HepG2 (cell line): ENCODE measurements at regions not wholly inside any gene's neighbourhood (a gene's known extent, or its start where the extent isn't known, plus 50 kb on each side); places are given as distances from the start of the nearest gene placed in this dataset.

Experiments
- ATAC-seq: fragments of 200-7000 bp; cut with Tn5 transposase; 3 replicates; pipeline ENCODE4 v1.9.1; 2020; ENCODE audit warnings: mild to moderate bottlenecking, moderate library complexity
- BruUV-seq: library from RNA; stranded (reverse); fragments of 400-500 nt; replicated peaks from 2 replicates; lab custom pipeline; 2021; lab: Mats Ljungman, UMichigan
- CTCF ChIA-PET: fragments of 300-600 bp; formaldehyde crosslinking; extraction: SDS; loops from one replicate; lab custom pipeline; 2021; ENCODE audit warnings: low total read pairs, inconsistent platforms, low intra/inter-chr PET ratio; lab: Yijun Ruan, JAX
- POLR2A ChIA-PET: fragments of 350-600 bp; sonication (Branson Sonifier 250); formaldehyde crosslinking; loops from one replicate; lab custom pipeline; 2020; ENCODE audit warnings: antibody characterized with exemption, inconsistent platforms; lab: Yijun Ruan, JAX
- DNase-seq: peaks from one replicate; pipeline ENCODE4 v3.0.0-alpha.2; 2015; ENCODE audit warnings: low spot score
- FAIRE-seq: peaks from 3 replicates; lab custom pipeline; 2011; peaks lifted over from hg19 to GRCh38; lab: Jason Lieb, UNC
- H2AFZ ChIP-seq: one replicate; pipeline ENCODE4 v1.6.1; 2011; ENCODE audit warnings: low read length, inconsistent platforms
- H3K27ac ChIP-seq: fragments of 300-600 bp; 3 replicates; pipeline ENCODE4 v1.8.0; 2011; ENCODE audit warnings: mixed run types, mild to moderate bottlenecking, mixed read lengths, low read length, inconsistent platforms; ENCODE audit not compliant: insufficient read depth; ENCODE audit errors: extremely low read length
- H3K27me3 ChIP-seq, 2 experiments: fragments of 200-600 bp in 1 of 2; 2 replicates in 1 of 2; 3 replicates in 1 of 2; pipeline versions ENCODE4 v1.6.0 to v1.8.0; 2011; ENCODE audit warnings: low read length in 2 of 2, mild to moderate bottlenecking in 2 of 2, moderate library complexity in 2 of 2, inconsistent platforms in 1 of 2; ENCODE audit not compliant: insufficient read depth in 2 of 2, control insufficient read depth in 1 of 2
- H3K36me3 ChIP-seq, 2 experiments: fragments of 200-600 bp in 1 of 2; replicated peaks in 1 of 2; 2 replicates in 1 of 2; 3 replicates in 1 of 2; pipeline versions ENCODE4 v1.5.1 to v1.8.0; 2011; ENCODE audit warnings: low read length in 2 of 2, inconsistent platforms in 1 of 2; ENCODE audit not compliant: insufficient read depth in 2 of 2, control insufficient read depth in 1 of 2
- H3K4me1 ChIP-seq: 2 replicates; pipeline ENCODE4 v1.5.1; 2012; ENCODE audit warnings: low read length, inconsistent platforms; ENCODE audit not compliant: insufficient read depth
- H3K4me2 ChIP-seq: 2 replicates; pipeline ENCODE4 v1.6.0; 2011; ENCODE audit warnings: low read depth, low read length, inconsistent platforms
- H3K4me3 ChIP-seq, 3 experiments: fragments of 200-600 bp in 1 of 3; sonication (generic), shearing (Covaris generic) in 1 of 3; replicated peaks in 1 of 3; 2 replicates each; pipeline ENCODE4 v1.5.1; 2011 to 2016; ENCODE audit warnings: low read length in 3 of 3, inconsistent platforms in 2 of 3, low read depth in 2 of 3, mild to moderate bottlenecking in 2 of 3, control low read depth in 1 of 3, mixed read lengths in 1 of 3; ENCODE audit not compliant: insufficient read depth in 1 of 3
- H3K79me2 ChIP-seq: one replicate; pipeline ENCODE4 v1.6.1; 2011; ENCODE audit warnings: low read length, inconsistent platforms; ENCODE audit not compliant: insufficient read depth
- H3K9ac ChIP-seq: 2 replicates; pipeline ENCODE4 v1.6.0; 2011; ENCODE audit warnings: mild to moderate bottlenecking, low read depth, low read length, inconsistent platforms; ENCODE audit not compliant: insufficient read depth
- H3K9me3 ChIP-seq: 2 replicates; pipeline ENCODE4 v1.5.1; 2012; ENCODE audit warnings: mild to moderate bottlenecking, low read length
- H4K20me1 ChIP-seq: 2 replicates; pipeline ENCODE4 v1.6.0; 2011; ENCODE audit warnings: inconsistent platforms, mild to moderate bottlenecking, low read length, moderate library complexity; ENCODE audit not compliant: insufficient read depth
- HHEX ChIP-seq: IDR thresholded peaks from 2 replicates; pipeline ENCODE4 v1.6.1; 2016; ENCODE audit warnings: control low read depth
- NFKBIZ ChIP-seq: IDR thresholded peaks from 2 replicates; pipeline ENCODE4 v1.6.1; 2018; ENCODE audit warnings: missing genetic modification reagents, missing compliant biosample characterization
- NKX3-1 ChIP-seq: sonication (generic); formaldehyde crosslinking; IDR thresholded peaks from 2 replicates; pipeline ENCODE4 v1.5.0; 2020; ENCODE audit warnings: missing genetic modification reagents
- PHF20 ChIP-seq: sonication (generic); formaldehyde crosslinking; IDR thresholded peaks from 2 replicates; pipeline ENCODE4 v1.5.0; 2020; ENCODE audit warnings: mild to moderate bottlenecking, missing genetic modification reagents
- SMC3 ChIP-seq: IDR thresholded peaks from 2 replicates; pipeline ENCODE4 v1.6.1; 2011; ENCODE audit warnings: low read length, improper control_type of control experiment
- SP5 ChIP-seq: IDR thresholded peaks from 2 replicates; pipeline ENCODE4 v1.6.1; 2016; ENCODE audit warnings: low read depth, borderline replicate concordance
- ZFP82 ChIP-seq: sonication (generic); formaldehyde crosslinking; IDR thresholded peaks from 2 replicates; pipeline ENCODE4 v1.5.1; 2020; ENCODE audit warnings: mild to moderate bottlenecking, missing genetic modification reagents, borderline replicate concordance
- ZMYM4 ChIP-seq: sonication (generic); formaldehyde crosslinking; IDR thresholded peaks from 2 replicates; pipeline ENCODE4 v1.8.1; 2023; ENCODE audit warnings: mild to moderate bottlenecking, missing genetic modification reagents
- WGBS: methylation state at CpG from one replicate; pipeline ENCODE4 v1.1.6; 2017; ENCODE audit warnings: low lambda C conversion rate; 5-methylcytosine and 5-hydroxymethylcytosine counted together
- in situ Hi-C: cut with HindIII; loops from 2 replicates; pipeline ENCODE4 v1.10.0; 2017; ENCODE audit warnings: low pct_unique_long_range_greater_than_20kb; ENCODE audit not compliant: extremely low pct_ligation_motif_present
- intact Hi-C: fragments of 100-400 bp; cut with micrococcal nuclease; formaldehyde crosslinking; loops from one replicate; pipeline ENCODE4 v1.10.0; 2022; ENCODE audit not compliant: unreplicated experiment
- TF ChIP-seq, protein P1 (sequence below): IDR thresholded peaks from 2 replicates; pipeline ENCODE4 v1.6.1; 2012; ENCODE audit warnings: low read depth, low read length, improper control_type of control experiment
- TF ChIP-seq, protein P2 (sequence below): sonication (generic); formaldehyde crosslinking; IDR thresholded peaks from 2 replicates; pipeline ENCODE4 v1.4.0; 2020; ENCODE audit warnings: missing genetic modification reagents, mild to moderate bottlenecking, borderline replicate concordance
- TF ChIP-seq, protein P3 (sequence below): IDR thresholded peaks from 2 replicates; pipeline ENCODE4 v1.6.1; 2016; ENCODE audit warnings: low read depth, control low read depth
- TF ChIP-seq, protein P4 (sequence below): sonication (generic); formaldehyde crosslinking; conservative IDR thresholded peaks from 2 replicates; pipeline ENCODE4 v1.4.0; 2020; ENCODE audit warnings: missing genetic modification reagents

DNA sequence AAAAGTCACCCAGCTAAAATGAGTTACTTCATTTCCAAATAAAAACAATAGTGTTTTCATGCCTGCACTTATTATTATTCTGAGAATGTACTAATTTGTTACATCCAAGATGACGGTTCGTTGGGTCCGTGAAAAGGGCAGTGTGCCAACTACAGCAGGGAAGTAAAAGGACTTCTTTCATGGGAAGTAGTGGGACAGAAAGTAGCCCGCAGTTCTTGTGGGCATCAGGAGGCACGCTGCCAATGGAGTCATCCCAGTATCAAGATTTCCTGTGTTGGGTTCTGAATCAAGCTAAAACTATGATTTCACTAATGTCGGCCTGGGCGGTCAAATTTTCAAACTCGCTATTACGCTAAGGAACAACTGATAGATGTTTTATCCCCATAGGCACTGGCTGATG is 254.5 kb upstream of the SOX2 start:
- H3K27ac ChIP-seq = no peak overlapping the region
- H3K79me2 ChIP-seq = no peaks in the 10 kb centered on the region
- no peak overlapping the region for H3K9ac ChIP-seq
- 49% methylated on average over 9 of the region's 9 CpGs for WGBS
- in situ Hi-C loops (no loop called here), intact Hi-C loops (no loop called here)
- no TSS peak for BruUV-seq
- no peak for TF ChIP-seq SP5 (CRISPR knock-in tag)
- TF ChIP-seq PHF20 = no peak
- TF ChIP-seq HHEX (CRISPR knock-in tag) = no peak
- TF ChIP-seq, protein P1, sequence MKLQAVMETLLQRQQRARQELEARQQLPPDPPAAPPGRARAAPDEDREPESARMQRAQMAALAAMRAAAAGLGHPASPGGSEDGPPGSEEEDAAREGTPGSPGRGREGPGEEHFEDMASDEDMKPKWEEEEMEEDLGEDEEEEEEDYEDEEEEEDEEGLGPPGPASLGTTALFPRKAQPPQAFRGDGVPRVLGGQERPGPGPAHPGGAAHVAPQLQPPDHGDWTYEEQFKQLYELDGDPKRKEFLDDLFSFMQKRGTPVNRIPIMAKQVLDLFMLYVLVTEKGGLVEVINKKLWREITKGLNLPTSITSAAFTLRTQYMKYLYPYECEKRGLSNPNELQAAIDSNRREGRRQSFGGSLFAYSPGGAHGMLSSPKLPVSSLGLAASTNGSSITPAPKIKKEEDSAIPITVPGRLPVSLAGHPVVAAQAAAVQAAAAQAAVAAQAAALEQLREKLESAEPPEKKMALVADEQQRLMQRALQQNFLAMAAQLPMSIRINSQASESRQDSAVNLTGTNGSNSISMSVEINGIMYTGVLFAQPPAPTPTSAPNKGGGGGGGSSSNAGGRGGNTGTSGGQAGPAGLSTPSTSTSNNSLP = no peak
- no peak for TF ChIP-seq ZFP82 (CRISPR knock-in tag)
- TF ChIP-seq NFKBIZ (CRISPR knock-in tag) = no peak
- TF ChIP-seq, protein P2, sequence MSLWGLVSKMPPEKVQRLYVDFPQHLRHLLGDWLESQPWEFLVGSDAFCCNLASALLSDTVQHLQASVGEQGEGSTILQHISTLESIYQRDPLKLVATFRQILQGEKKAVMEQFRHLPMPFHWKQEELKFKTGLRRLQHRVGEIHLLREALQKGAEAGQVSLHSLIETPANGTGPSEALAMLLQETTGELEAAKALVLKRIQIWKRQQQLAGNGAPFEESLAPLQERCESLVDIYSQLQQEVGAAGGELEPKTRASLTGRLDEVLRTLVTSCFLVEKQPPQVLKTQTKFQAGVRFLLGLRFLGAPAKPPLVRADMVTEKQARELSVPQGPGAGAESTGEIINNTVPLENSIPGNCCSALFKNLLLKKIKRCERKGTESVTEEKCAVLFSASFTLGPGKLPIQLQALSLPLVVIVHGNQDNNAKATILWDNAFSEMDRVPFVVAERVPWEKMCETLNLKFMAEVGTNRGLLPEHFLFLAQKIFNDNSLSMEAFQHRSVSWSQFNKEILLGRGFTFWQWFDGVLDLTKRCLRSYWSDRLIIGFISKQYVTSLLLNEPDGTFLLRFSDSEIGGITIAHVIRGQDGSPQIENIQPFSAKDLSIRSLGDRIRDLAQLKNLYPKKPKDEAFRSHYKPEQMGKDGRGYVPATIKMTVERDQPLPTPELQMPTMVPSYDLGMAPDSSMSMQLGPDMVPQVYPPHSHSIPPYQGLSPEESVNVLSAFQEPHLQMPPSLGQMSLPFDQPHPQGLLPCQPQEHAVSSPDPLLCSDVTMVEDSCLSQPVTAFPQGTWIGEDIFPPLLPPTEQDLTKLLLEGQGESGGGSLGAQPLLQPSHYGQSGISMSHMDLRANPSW (CRISPR knock-in tag) = no peak
- TF ChIP-seq, protein P3, sequence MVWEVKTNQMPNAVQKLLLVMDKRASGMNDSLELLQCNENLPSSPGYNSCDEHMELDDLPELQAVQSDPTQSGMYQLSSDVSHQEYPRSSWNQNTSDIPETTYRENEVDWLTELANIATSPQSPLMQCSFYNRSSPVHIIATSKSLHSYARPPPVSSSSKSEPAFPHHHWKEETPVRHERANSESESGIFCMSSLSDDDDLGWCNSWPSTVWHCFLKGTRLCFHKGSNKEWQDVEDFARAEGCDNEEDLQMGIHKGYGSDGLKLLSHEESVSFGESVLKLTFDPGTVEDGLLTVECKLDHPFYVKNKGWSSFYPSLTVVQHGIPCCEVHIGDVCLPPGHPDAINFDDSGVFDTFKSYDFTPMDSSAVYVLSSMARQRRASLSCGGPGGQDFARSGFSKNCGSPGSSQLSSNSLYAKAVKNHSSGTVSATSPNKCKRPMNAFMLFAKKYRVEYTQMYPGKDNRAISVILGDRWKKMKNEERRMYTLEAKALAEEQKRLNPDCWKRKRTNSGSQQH = no peak
- TF ChIP-seq, protein P4, sequence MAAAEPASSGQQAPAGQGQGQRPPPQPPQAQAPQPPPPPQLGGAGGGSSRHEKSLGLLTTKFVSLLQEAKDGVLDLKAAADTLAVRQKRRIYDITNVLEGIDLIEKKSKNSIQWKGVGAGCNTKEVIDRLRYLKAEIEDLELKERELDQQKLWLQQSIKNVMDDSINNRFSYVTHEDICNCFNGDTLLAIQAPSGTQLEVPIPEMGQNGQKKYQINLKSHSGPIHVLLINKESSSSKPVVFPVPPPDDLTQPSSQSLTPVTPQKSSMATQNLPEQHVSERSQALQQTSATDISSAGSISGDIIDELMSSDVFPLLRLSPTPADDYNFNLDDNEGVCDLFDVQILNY (CRISPR knock-in tag) = no peak
- no peak for TF ChIP-seq ZMYM4
- no peak for TF ChIP-seq NKX3-1 (CRISPR knock-in tag)
- no peak for TF ChIP-seq SMC3
- FAIRE-seq = no peak
- H4K20me1 ChIP-seq = no peaks in the 10 kb centered on the region
- no peaks in the 10 kb centered on the region for H3K36me3 ChIP-seq
- H2AFZ ChIP-seq = no peak overlapping the region
- no peak overlapping the region for H3K4me2 ChIP-seq
- H3K4me3 ChIP-seq = no peak overlapping the region
- no peaks in the 10 kb centered on the region for H3K27me3 ChIP-seq
- H3K4me1 ChIP-seq = no peaks in the 10 kb centered on the region
- ChIA-PET CTCF (no interaction called here), POLR2A (no interaction called here)
- no peak for DNase-seq
- no peaks in the 10 kb centered on the region for H3K9me3 ChIP-seq
- ATAC-seq = no peak
